ENCODE measurements at regions not wholly inside any gene's neighbourhood (a gene's known extent, or its start where the extent isn't known, plus 50 kb on each side); places are given as distances from the start of the nearest gene placed in this dataset.
A peak's percentile ranks its signal among the peaks of the same experiment; 100 is the strongest.
"Not testable (repeated sequence)": the region's sequence is repeated elsewhere in the genome, so short reads cannot be mapped to it uniquely, and the experiment has no call there.

- no CpG with 5 or more reads among the region's 1 CpG for WGBS, 2 donors
- H3K9me3 ChIP-seq; DNase-seq; H3K4me3 ChIP-seq; ATAC-seq; intact Hi-C loops (cut with DNase I); H3K4me1 ChIP-seq; H3K27ac ChIP-seq; H3K27me3 ChIP-seq: not testable (repeated sequence)
- H3K36me3 ChIP-seq = peaks cover 0 to 47% (median 0%) of the 10 kb centered on the region in 9 donors
These were observed 85.0 kb downstream of the FOXD4L6 start for GRCh38 chr9:41043433-41043832.

- intact Hi-C loops (cut with DNase I); DNase-seq; H3K27ac ChIP-seq; H3K4me1 ChIP-seq; H3K4me3 ChIP-seq; H3K27me3 ChIP-seq; H3K9me3 ChIP-seq; ATAC-seq: not testable (repeated sequence)
- H3K36me3 ChIP-seq = peaks cover 0 to 57% (median 0%) of the 10 kb centered on the region in 9 donors
- 58 to 75% methylated on average over 4 of the region's 4 CpGs for WGBS, 2 donors
These were observed 86.4 kb downstream of the FOXD4L6 start for GRCh38 chr9:41042111-41042510.

GRCh38 chr9:41040705-41041342 lies 87.7 kb downstream of the FOXD4L6 start:
- H3K9me3 ChIP-seq; H3K4me1 ChIP-seq; intact Hi-C loops (cut with DNase I); DNase-seq; ATAC-seq; H3K27me3 ChIP-seq; H3K4me3 ChIP-seq; H3K27ac ChIP-seq: not testable (repeated sequence)
- H3K36me3 ChIP-seq = peaks cover 0 to 53% (median 0%) of the 10 kb centered on the region in 9 donors

- H3K27ac ChIP-seq; ATAC-seq; DNase-seq; H3K9me3 ChIP-seq; H3K27me3 ChIP-seq; H3K4me1 ChIP-seq; intact Hi-C loops (cut with DNase I); H3K4me3 ChIP-seq: not testable (repeated sequence)
- peaks cover 0 to 62% (median 0%) of the 10 kb centered on the region in 9 donors for H3K36me3 ChIP-seq
- WGBS, 2 donors = 89 to 93% methylated on average over 1 of the region's 1 CpG
These were observed 93.2 kb downstream of the FOXD4L6 start for GRCh38 chr9:41035276-41035675.

GRCh38 chr9:41034699-41035197 lies 93.7 kb downstream of the FOXD4L6 start:
- H3K9me3 ChIP-seq; ATAC-seq; H3K27ac ChIP-seq; H3K4me1 ChIP-seq; H3K4me3 ChIP-seq; H3K27me3 ChIP-seq; intact Hi-C loops (cut with DNase I); DNase-seq: not testable (repeated sequence)
- H3K36me3 ChIP-seq = peaks cover 0 to 57% (median 0%) of the 10 kb centered on the region in 9 donors
- WGBS, 2 donors = 80 to 82% methylated on average over 1 of the region's 1 CpG

GRCh38 chr9:41033877-41034276 lies 94.6 kb downstream of the FOXD4L6 start:
- intact Hi-C loops (cut with DNase I) = not testable (repeated sequence)
- WGBS, 2 donors = 61 to 71% methylated on average over 4 of the region's 4 CpGs

GRCh38 chr9:41033360-41033759 lies 95.1 kb downstream of the FOXD4L6 start:
- not testable (repeated sequence) for ATAC-seq

More at GRCh38 chr9:41033877-41034276, 94.6 kb downstream of the FOXD4L6 start:
- not testable (repeated sequence) for H3K27me3 ChIP-seq, H3K9me3 ChIP-seq, H3K27ac ChIP-seq, H3K4me3 ChIP-seq, ATAC-seq, DNase-seq, H3K4me1 ChIP-seq
- peaks cover 0 to 53% (median 0%) of the 10 kb centered on the region in 9 donors for H3K36me3 ChIP-seq

GRCh38 chr9:41026912-41027676 lies 101.4 kb downstream of the FOXD4L6 start:
- H3K36me3 ChIP-seq = peaks cover 0 to 39% (median 3%) of the 10 kb centered on the region in 9 donors
- H3K4me1 ChIP-seq; H3K27me3 ChIP-seq; H3K4me3 ChIP-seq; H3K9me3 ChIP-seq; intact Hi-C loops (cut with DNase I); H3K27ac ChIP-seq; DNase-seq: not testable (repeated sequence)
- 84 to 86% methylated on average over 6 of the region's 6 CpGs for whole genome bisulfite sequencing, 2 donors
- peak in 1 of 8 donors; percentile 35 for ATAC-seq

More at GRCh38 chr9:41033360-41033759, 95.1 kb downstream of the FOXD4L6 start:
- H3K27ac ChIP-seq; H3K27me3 ChIP-seq; H3K4me3 ChIP-seq; DNase-seq; H3K4me1 ChIP-seq; intact Hi-C loops (cut with DNase I); H3K9me3 ChIP-seq: not testable (repeated sequence)
- WGBS, 2 donors = 81 to 88% methylated on average over 3 of the region's 3 CpGs
- H3K36me3 ChIP-seq = peaks cover 0 to 51% (median 0%) of the 10 kb centered on the region in 9 donors

GRCh38 chr9:41022365-41022764 lies 106.1 kb downstream of the FOXD4L6 start:
- DNase-seq; H3K27me3 ChIP-seq; H3K27ac ChIP-seq; H3K4me3 ChIP-seq; ATAC-seq; H3K9me3 ChIP-seq; H3K4me1 ChIP-seq; intact Hi-C loops (cut with DNase I): not testable (repeated sequence)
- H3K36me3 ChIP-seq = peaks cover 0 to 38% (median 3%) of the 10 kb centered on the region in 9 donors
- 97 to 98% methylated on average over 1 of the region's 4 CpGs for whole genome bisulfite sequencing, 2 donors

- ATAC-seq; intact Hi-C loops (cut with DNase I); H3K4me1 ChIP-seq; H3K9me3 ChIP-seq; H3K27me3 ChIP-seq; H3K27ac ChIP-seq; DNase-seq; H3K4me3 ChIP-seq: not testable (repeated sequence)
- WGBS, 2 donors = 90 to 92% methylated on average over 1 of the region's 1 CpG
- H3K36me3 ChIP-seq = peaks cover 0 to 37% (median 6%) of the 10 kb centered on the region in 9 donors
These were observed 108.5 kb downstream of the FOXD4L6 start for GRCh38 chr9:41019858-41020562.

GRCh38 chr9:41018948-41019347 lies 109.5 kb downstream of the FOXD4L6 start:
- DNase-seq (peak in 1 of 2 donors; percentile 20), ATAC-seq (peak in 6 of 8 donors; percentile 53 to 78 (median 62))
- H3K4me1 ChIP-seq; H3K27ac ChIP-seq; H3K9me3 ChIP-seq; intact Hi-C loops (cut with DNase I); H3K4me3 ChIP-seq; H3K27me3 ChIP-seq: not testable (repeated sequence)
- peaks cover 0 to 36% (median 7%) of the 10 kb centered on the region in 9 donors for H3K36me3 ChIP-seq
- WGBS, 2 donors = 60 to 67% methylated on average over 3 of the region's 3 CpGs
